ENCODE measurements at regions not wholly inside any gene's neighbourhood (a gene's known extent, or its start where the extent isn't known, plus 50 kb on each side); places are given as distances from the start of the nearest gene placed in this dataset.

DNA sequence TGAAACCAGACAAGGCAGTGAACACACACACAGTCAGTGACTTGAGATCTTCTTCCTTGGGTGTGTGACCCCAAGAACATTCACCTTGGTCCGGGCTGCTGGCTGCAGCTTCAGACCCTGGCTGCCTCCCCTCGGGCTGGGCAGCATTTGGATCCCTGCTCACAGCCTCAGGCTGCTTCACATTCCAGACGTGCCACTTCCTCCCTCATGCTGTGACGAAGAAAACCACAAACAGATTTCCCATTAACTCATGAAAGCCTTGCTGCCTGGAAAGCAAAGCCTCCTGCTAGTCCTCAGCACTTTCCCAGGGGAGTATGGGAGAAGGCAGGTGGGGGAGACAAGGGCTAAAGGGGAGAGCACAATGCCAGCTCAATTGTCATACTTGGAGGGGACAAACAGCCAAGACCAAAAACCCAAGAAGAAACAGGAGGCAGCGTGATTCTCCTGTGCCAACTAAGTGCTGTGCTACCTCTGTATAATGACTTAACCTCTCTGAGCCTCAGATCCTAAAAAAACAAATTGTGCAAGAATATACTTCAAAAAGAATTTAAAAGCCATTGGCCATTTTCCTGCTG is 594.6 kb upstream of the BRINP1 start:
- peak overlapping the region; percentile 43 for H3K27ac Mint-ChIP-seq (ENCODE audit: unreplicated experiment)
- H3K9me3 Mint-ChIP-seq (ENCODE audit: unreplicated experiment) = no peaks in the 10 kb centered on the region
- peak; percentile 40 to 70 for DNase-seq
- H3K9me3 ChIP-seq = no peaks in the 10 kb centered on the region
- ChIA-PET POLR2A (no interaction called here), CTCF (no interaction called here)
- TF ChIP-seq CTCF (IDR thresholded peaks at IDR 0.05; ENCODE audit: insufficient read depth in 1 of 2, low read depth in 1 of 2, low read length in 1 of 2, severe bottlenecking in 1 of 2, unreplicated experiment in 1 of 2) = no peak
- H3K27me3 ChIP-seq (replicated peaks; ENCODE audit: control insufficient read depth, insufficient read depth, low read length) = no peaks in the 10 kb centered on the region; the same call in 1 of the 2 replicates
- no peaks in the 10 kb centered on the region for H3K36me3 Mint-ChIP-seq (ENCODE audit: insufficient read depth, unreplicated experiment)
- H3K4me3 ChIP-seq (ENCODE audit: low read depth, low read length) = no peak overlapping the region
- no peaks in the 10 kb centered on the region for H3K36me3 ChIP-seq (ENCODE audit: control insufficient read depth, insufficient read depth, low read length)
- no peaks in the 10 kb centered on the region for H3K4me1 Mint-ChIP-seq (ENCODE audit: low read depth, unreplicated experiment)
- intact Hi-C loops (cut with micrococcal nuclease; ENCODE audit: unreplicated experiment) = loop anchor here (10.0 kb wide), 1 partner anchor 169 kb away; no protein-coding TSS in a partner anchor
- H3K27me3 Mint-ChIP-seq (ENCODE audit: insufficient read depth, unreplicated experiment) = peaks cover 3% of the 10 kb centered on the region
- peaks cover 5% of the 10 kb centered on the region for H3K4me1 ChIP-seq
- no TSS peak for BruUV-seq (replicated peaks)
- no peak overlapping the region for H3K4me3 Mint-ChIP-seq (ENCODE audit: unreplicated experiment)

- no peak overlapping the region for H3K4me3 Mint-ChIP-seq (ENCODE audit: unreplicated experiment)
- H3K9me3 ChIP-seq = no peaks in the 10 kb centered on the region
- no peak overlapping the region for H3K4me3 ChIP-seq (ENCODE audit: low read depth, low read length)
- CTCF ChIA-PET = no interaction called here
- no peaks in the 10 kb centered on the region for H3K36me3 ChIP-seq (ENCODE audit: control insufficient read depth, insufficient read depth, low read length)
- peaks cover 3% of the 10 kb centered on the region for H3K27me3 Mint-ChIP-seq (ENCODE audit: insufficient read depth, unreplicated experiment)
- peak; percentile 7 to 49 for DNase-seq
- H3K27ac Mint-ChIP-seq (ENCODE audit: unreplicated experiment) = no peak overlapping the region
- POLR2A ChIA-PET = no interaction called here
- H3K4me1 ChIP-seq = peaks cover 5% of the 10 kb centered on the region
- BruUV-seq (replicated peaks) = no TSS peak
- intact Hi-C loops (cut with micrococcal nuclease; ENCODE audit: unreplicated experiment) = loop anchor here (10.0 kb wide), 1 partner anchor 169 kb away; no protein-coding TSS in a partner anchor
- H3K9me3 Mint-ChIP-seq (ENCODE audit: unreplicated experiment) = no peaks in the 10 kb centered on the region
- no peaks in the 10 kb centered on the region; the same call in 1 of the 2 replicates for H3K27me3 ChIP-seq (replicated peaks; ENCODE audit: control insufficient read depth, insufficient read depth, low read length)
- H3K4me1 Mint-ChIP-seq (ENCODE audit: low read depth, unreplicated experiment) = no peaks in the 10 kb centered on the region
- no peaks in the 10 kb centered on the region for H3K36me3 Mint-ChIP-seq (ENCODE audit: insufficient read depth, unreplicated experiment)
- no peak for TF ChIP-seq CTCF (IDR thresholded peaks at IDR 0.05; ENCODE audit: insufficient read depth in 1 of 2, low read depth in 1 of 2, low read length in 1 of 2, severe bottlenecking in 1 of 2, unreplicated experiment in 1 of 2)
Measured at GRCh38 chr9:119963258-119963797, 594.1 kb upstream of the BRINP1 start.

DNA sequence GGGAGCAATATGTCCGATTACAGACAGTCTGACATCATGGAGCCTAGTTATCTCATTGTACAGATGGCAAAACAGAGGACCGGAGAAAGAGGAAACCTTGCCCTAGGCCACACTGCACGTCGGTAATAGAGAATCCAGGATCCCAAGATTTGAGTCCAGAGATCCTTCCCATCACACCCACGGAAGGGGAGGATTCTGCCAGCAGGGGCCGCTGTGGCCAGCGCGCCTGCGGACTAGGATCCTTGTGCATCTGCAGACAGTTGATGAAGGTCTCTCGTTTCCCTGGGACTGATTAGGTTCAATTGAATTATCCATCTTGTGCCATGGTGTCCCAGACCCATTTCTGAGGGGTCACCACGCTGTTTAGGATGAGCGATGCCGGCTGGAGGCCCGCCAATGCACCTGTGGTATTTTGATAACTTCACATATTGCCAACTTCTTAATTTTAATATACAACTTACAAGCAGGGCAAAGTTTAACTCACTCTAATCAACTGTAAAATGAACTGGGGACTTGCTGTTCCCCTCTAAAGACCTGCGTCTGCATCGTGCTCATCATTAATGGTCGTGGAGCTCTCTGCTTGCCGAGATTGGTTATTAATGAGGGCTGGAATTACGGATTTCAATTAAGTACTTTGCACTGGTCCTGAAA is 592.7 kb upstream of the BRINP1 start:
- Histone ChIP-seq H3K27me3 (replicated peaks; ENCODE audit: control insufficient read depth, insufficient read depth, low read length) (no peaks in the 10 kb centered on the region; the same call in 1 of the 2 replicates), H3K9me3 (no peaks in the 10 kb centered on the region), H3K4me3 (ENCODE audit: low read depth, low read length) (no peak overlapping the region), H3K4me1 (peaks cover 5% of the 10 kb centered on the region), H3K36me3 (ENCODE audit: control insufficient read depth, insufficient read depth, low read length) (no peaks in the 10 kb centered on the region)
- H3K36me3 Mint-ChIP-seq (ENCODE audit: insufficient read depth, unreplicated experiment) = no peaks in the 10 kb centered on the region
- BruUV-seq (replicated peaks) = no TSS peak
- H3K4me3 Mint-ChIP-seq (ENCODE audit: unreplicated experiment) = no peak overlapping the region
- ChIA-PET CTCF (no interaction called here), POLR2A (no interaction called here)
- no peak overlapping the region for H3K27ac Mint-ChIP-seq (ENCODE audit: unreplicated experiment)
- H3K4me1 Mint-ChIP-seq (ENCODE audit: low read depth, unreplicated experiment) = no peaks in the 10 kb centered on the region
- intact Hi-C loops (cut with micrococcal nuclease; ENCODE audit: unreplicated experiment) = loop anchor here (10.0 kb wide), 1 partner anchor 167 kb away; no protein-coding TSS in a partner anchor
- peaks cover 6% of the 10 kb centered on the region for H3K27me3 Mint-ChIP-seq (ENCODE audit: insufficient read depth, unreplicated experiment)
- TF ChIP-seq CTCF (IDR thresholded peaks at IDR 0.05; ENCODE audit: insufficient read depth in 1 of 2, low read depth in 1 of 2, low read length in 1 of 2, severe bottlenecking in 1 of 2, unreplicated experiment in 1 of 2) = peak; percentile 51 to 69
- no peaks in the 10 kb centered on the region for H3K9me3 Mint-ChIP-seq (ENCODE audit: unreplicated experiment)
- peak in 1 of 2 experiments; percentile 47 for DNase-seq
